ENCODE measurements at regions not wholly inside any gene's neighbourhood (a gene's known extent, or its start where the extent isn't known, plus 50 kb on each side); places are given as distances from the start of the nearest gene placed in this dataset.

DNA sequence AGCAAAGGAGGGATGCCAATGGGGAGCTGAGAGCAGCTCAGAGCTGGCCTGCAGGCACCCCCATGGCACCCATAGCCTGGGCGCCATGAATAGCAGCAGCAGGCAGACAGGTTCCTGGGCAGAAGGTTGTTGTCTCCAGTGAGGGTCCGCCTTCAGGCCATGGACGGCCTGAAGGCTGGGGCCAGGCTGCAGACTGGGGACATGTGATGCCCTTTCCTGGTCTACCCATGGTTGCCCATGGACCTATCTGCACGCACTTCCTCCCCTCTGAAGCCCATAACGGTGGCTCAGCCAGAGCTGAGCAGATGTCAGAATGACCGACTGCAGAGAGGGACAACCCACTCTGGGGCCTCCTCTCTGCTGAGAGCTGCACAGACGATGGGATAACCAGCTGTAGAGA is 256.8 kb downstream of the PLOD2 start:
- TF ChIP-seq, protein P1, sequence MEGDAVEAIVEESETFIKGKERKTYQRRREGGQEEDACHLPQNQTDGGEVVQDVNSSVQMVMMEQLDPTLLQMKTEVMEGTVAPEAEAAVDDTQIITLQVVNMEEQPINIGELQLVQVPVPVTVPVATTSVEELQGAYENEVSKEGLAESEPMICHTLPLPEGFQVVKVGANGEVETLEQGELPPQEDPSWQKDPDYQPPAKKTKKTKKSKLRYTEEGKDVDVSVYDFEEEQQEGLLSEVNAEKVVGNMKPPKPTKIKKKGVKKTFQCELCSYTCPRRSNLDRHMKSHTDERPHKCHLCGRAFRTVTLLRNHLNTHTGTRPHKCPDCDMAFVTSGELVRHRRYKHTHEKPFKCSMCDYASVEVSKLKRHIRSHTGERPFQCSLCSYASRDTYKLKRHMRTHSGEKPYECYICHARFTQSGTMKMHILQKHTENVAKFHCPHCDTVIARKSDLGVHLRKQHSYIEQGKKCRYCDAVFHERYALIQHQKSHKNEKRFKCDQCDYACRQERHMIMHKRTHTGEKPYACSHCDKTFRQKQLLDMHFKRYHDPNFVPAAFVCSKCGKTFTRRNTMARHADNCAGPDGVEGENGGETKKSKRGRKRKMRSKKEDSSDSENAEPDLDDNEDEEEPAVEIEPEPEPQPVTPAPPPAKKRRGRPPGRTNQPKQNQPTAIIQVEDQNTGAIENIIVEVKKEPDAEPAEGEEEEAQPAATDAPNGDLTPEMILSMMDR (conservative IDR thresholded peaks at IDR 0.05), result no peak
- TF ChIP-seq EZH2 (IDR thresholded peaks at IDR 0.05; ENCODE audit: low read depth), result no peak

All from PC-9 (cell line).